H9 (cell line): ENCODE measurements at regions not wholly inside any gene's neighbourhood (a gene's known extent, or its start where the extent isn't known, plus 50 kb on each side); places are given as distances from the start of the nearest gene placed in this dataset.

Source experiments
- DNase-seq: peaks from one replicate; pipeline ENCODE4 v3.0.0-alpha.2; 2017
- H2AFZ ChIP-seq: one replicate; pipeline ENCODE4 v1.6.1; 2013; ENCODE audit warnings: mild to moderate bottlenecking, low read length, control low read depth, moderate library complexity
- H2AK5ac ChIP-seq: 2 replicates; pipeline ENCODE4 v1.6.1; 2013; ENCODE audit warnings: low read length, control low read depth, mixed read lengths; ENCODE audit not compliant: insufficient read length
- H2BK120ac ChIP-seq: one replicate; pipeline ENCODE4 v1.6.1; 2013; ENCODE audit warnings: low read depth, mild to moderate bottlenecking, low read length, control low read depth, inconsistent platforms; ENCODE audit not compliant: poor library complexity, severe bottlenecking
- H2BK12ac ChIP-seq: 2 replicates; pipeline ENCODE4 v1.6.1; 2013; ENCODE audit warnings: low read length, control low read depth, mixed read lengths, low read depth; ENCODE audit not compliant: insufficient read length
- H2BK15ac ChIP-seq: 2 replicates; pipeline ENCODE4 v1.6.1; 2013; ENCODE audit warnings: low read depth, low read length, control low read depth
- H2BK20ac ChIP-seq: one replicate; pipeline ENCODE4 v1.6.1; 2013; ENCODE audit warnings: low read depth, mild to moderate bottlenecking, low read length, control low read depth, inconsistent platforms; ENCODE audit not compliant: poor library complexity, severe bottlenecking
- H2BK5ac ChIP-seq: 2 replicates; pipeline ENCODE4 v1.6.1; 2013; ENCODE audit warnings: low read length, control low read depth, mixed read lengths; ENCODE audit not compliant: insufficient read length
- H3K14ac ChIP-seq: 2 replicates; pipeline ENCODE4 v1.6.1; 2013; ENCODE audit warnings: low read length, control low read depth; ENCODE audit not compliant: insufficient read depth
- H3K18ac ChIP-seq: 2 replicates; pipeline ENCODE4 v1.6.1; 2013; ENCODE audit warnings: low read depth, mild to moderate bottlenecking, mixed read lengths, low read length, control low read depth; ENCODE audit not compliant: insufficient read length
- H3K23ac ChIP-seq: 2 replicates; pipeline ENCODE4 v1.6.1; 2013; ENCODE audit warnings: low read length, control low read depth, mixed read lengths, low read depth; ENCODE audit not compliant: insufficient read length
- H3K23me2 ChIP-seq: 2 replicates; pipeline ENCODE4 v1.6.1; 2013; ENCODE audit warnings: low read depth, mild to moderate bottlenecking, mixed read lengths, low read length, control low read depth; ENCODE audit not compliant: insufficient read length, poor library complexity, severe bottlenecking
- H3K27ac ChIP-seq: 2 replicates; pipeline ENCODE4 v1.5.1; 2013; ENCODE audit warnings: low read length, control low read depth, mixed read lengths, low read depth; ENCODE audit not compliant: insufficient read length
- H3K27me3 ChIP-seq: 2 replicates; pipeline ENCODE4 v1.6.1; 2013; ENCODE audit warnings: low read length, control low read depth, inconsistent platforms; ENCODE audit not compliant: insufficient read depth
- H3K4ac ChIP-seq: 2 replicates; pipeline ENCODE4 v1.6.1; 2013; ENCODE audit warnings: low read depth, mild to moderate bottlenecking, control low read depth, inconsistent platforms, low read length, moderate library complexity
- H3K4me1 ChIP-seq: 2 replicates; pipeline ENCODE4 v1.6.1; 2013; ENCODE audit warnings: low read length, control low read depth, inconsistent platforms; ENCODE audit not compliant: insufficient read depth
- H3K4me2 ChIP-seq: 2 replicates; pipeline ENCODE4 v1.6.1; 2013; ENCODE audit warnings: low read length, control low read depth, mixed read lengths; ENCODE audit not compliant: insufficient read length, insufficient read depth
- H3K56ac ChIP-seq: 2 replicates; pipeline ENCODE4 v1.6.1; 2013; ENCODE audit warnings: low read depth, mild to moderate bottlenecking, mixed read lengths, low read length, control low read depth; ENCODE audit not compliant: insufficient read length
- H3K79me1 ChIP-seq: 2 replicates; pipeline ENCODE4 v1.6.1; 2013; ENCODE audit warnings: low read depth, mild to moderate bottlenecking, moderate library complexity, low read length, control low read depth, inconsistent platforms; ENCODE audit not compliant: insufficient read depth, poor library complexity, severe bottlenecking
- H3K79me2 ChIP-seq: 2 replicates; pipeline ENCODE4 v1.6.1; 2013; ENCODE audit warnings: low read length, control low read depth, inconsistent platforms; ENCODE audit not compliant: insufficient read depth
- H3K9ac ChIP-seq: 2 replicates; pipeline ENCODE4 v1.6.1; 2013; ENCODE audit warnings: low read length, control low read depth, mixed read lengths; ENCODE audit not compliant: insufficient read length; ENCODE audit errors: extremely low read depth
- H3K9me3 ChIP-seq: one replicate; pipeline ENCODE4 v1.6.1; 2013; ENCODE audit warnings: low read depth, low read length, inconsistent platforms; ENCODE audit not compliant: control insufficient read depth
- H3T11ph ChIP-seq: one replicate; pipeline ENCODE4 v1.6.1; 2013; ENCODE audit warnings: mild to moderate bottlenecking, low read length, control low read depth, inconsistent platforms
- H4K20me1 ChIP-seq: one replicate; pipeline ENCODE4 v1.6.1; 2013; ENCODE audit not compliant: control insufficient read depth, insufficient read length, insufficient read depth
- H4K5ac ChIP-seq: 2 replicates; pipeline ENCODE4 v1.6.1; 2013; ENCODE audit warnings: low read depth, mild to moderate bottlenecking, mixed read lengths, low read length, control low read depth; ENCODE audit not compliant: insufficient read length
- H4K8ac ChIP-seq: replicated peaks from 2 replicates; pipeline ENCODE4 v1.6.1; 2013; ENCODE audit warnings: low read length, control low read depth, mixed read lengths, low read depth; ENCODE audit not compliant: insufficient read length
- H4K91ac ChIP-seq: 2 replicates; pipeline ENCODE4 v1.6.1; 2013; ENCODE audit warnings: low read depth, mild to moderate bottlenecking, moderate library complexity, mixed read lengths, low read length, control low read depth; ENCODE audit not compliant: insufficient read length
- H3K27ac Mint-ChIP-seq, 3 experiments: 2 replicates in 2 of 3; 3 replicates in 1 of 3; pipeline ENCODE4 v1.8.0; 2020 to 2021; ENCODE audit warnings: mixed read lengths in 3 of 3, mild to moderate bottlenecking in 1 of 3, moderate library complexity in 1 of 3
- H3K27me3 Mint-ChIP-seq: 2 replicates; pipeline ENCODE4 v1.8.0; 2021; ENCODE audit warnings: low read depth, mild to moderate bottlenecking, moderate library complexity, mixed read lengths
- H3K36me3 Mint-ChIP-seq, 3 experiments: 2 replicates in 2 of 3; 3 replicates in 1 of 3; pipeline ENCODE4 v1.8.0; 2020 to 2021; ENCODE audit warnings: low read depth in 3 of 3, mixed read lengths in 3 of 3; ENCODE audit not compliant: insufficient read depth in 1 of 3
- H3K4me1 Mint-ChIP-seq, 2 experiments: 2 replicates each; pipeline ENCODE4 v1.8.0; 2020; ENCODE audit warnings: mixed read lengths in 2 of 2
- H3K4me3 Mint-ChIP-seq, 2 experiments: 2 replicates in 1 of 2; 3 replicates in 1 of 2; pipeline ENCODE4 v1.8.0; 2020 to 2021; ENCODE audit warnings: mild to moderate bottlenecking in 2 of 2, mixed read lengths in 2 of 2, moderate library complexity in 1 of 2
- H3K9me3 Mint-ChIP-seq, 2 experiments: 2 replicates in 1 of 2; 3 replicates in 1 of 2; pipeline ENCODE4 v1.8.0; 2020; ENCODE audit warnings: mild to moderate bottlenecking in 2 of 2, mixed read lengths in 2 of 2, moderate library complexity in 1 of 2
- WGBS: extraction: QIAGEN DNeasy Blood & Tissue Kit; methylation state at CpG from one replicate; pipeline ENCODE4 v1.1.7; 2013; ENCODE audit warnings: missing lambda C conversion rate, low lambda C conversion rate, mixed read lengths; ENCODE audit not compliant: insufficient read length; ENCODE audit errors: extremely low coverage; 5-methylcytosine and 5-hydroxymethylcytosine counted together
- TF ChIP-seq, protein P1 (sequence below): fragments of 200-600 bp; sonication (generic); conservative IDR thresholded peaks from 3 replicates; pipeline ENCODE4 v1.8.0; 2021; ENCODE audit warnings: antibody characterized with exemption, mild to moderate bottlenecking

DNA sequence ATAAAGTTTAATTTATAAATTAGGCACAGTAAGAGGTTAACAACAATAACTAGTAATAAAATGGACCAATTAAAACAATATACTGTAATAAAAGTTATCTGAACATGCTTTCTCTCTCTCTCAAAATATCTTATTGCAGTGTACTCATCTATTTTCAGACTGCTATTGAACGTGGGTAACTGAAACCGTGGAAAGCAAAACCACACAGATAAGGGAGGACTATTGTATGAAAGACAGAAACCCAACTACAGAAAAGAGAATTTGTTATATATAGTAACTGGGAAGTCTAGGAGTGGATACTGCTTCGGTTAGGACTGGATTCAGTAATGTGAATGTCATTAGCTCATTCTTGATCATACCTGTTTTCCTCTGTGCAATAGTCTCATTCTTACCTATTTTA is 119.3 kb upstream of the DAZL start:
- H3K14ac ChIP-seq, result no peak overlapping the region
- no peaks in the 10 kb centered on the region for H3K79me2 ChIP-seq
- Mint-ChIP-seq H3K27me3 (no peaks in the 10 kb centered on the region), H3K4me3 (no peak overlapping the region), H3K36me3 (peaks cover 11 to 26% (median 12%) of the 10 kb centered on the region in 3 experiments), H3K27ac (peak overlapping the region in 1 of 3 experiments; percentile 76; a peak in 1 of 7 replicates), H3K4me1 (peaks cover 13 to 16% of the 10 kb centered on the region in 2 experiments), H3K9me3 (peaks cover 20 to 21% of the 10 kb centered on the region in 2 experiments)
- H2AK5ac ChIP-seq, result no peak overlapping the region
- H4K91ac ChIP-seq, result no peak overlapping the region
- no peaks in the 10 kb centered on the region for H3K79me1 ChIP-seq
- peaks cover 14% of the 10 kb centered on the region for H3K9me3 ChIP-seq
- H4K20me1 ChIP-seq, result no peaks in the 10 kb centered on the region
- no peak overlapping the region for H3T11ph ChIP-seq
- no peak for DNase-seq
- TF ChIP-seq, protein P1, sequence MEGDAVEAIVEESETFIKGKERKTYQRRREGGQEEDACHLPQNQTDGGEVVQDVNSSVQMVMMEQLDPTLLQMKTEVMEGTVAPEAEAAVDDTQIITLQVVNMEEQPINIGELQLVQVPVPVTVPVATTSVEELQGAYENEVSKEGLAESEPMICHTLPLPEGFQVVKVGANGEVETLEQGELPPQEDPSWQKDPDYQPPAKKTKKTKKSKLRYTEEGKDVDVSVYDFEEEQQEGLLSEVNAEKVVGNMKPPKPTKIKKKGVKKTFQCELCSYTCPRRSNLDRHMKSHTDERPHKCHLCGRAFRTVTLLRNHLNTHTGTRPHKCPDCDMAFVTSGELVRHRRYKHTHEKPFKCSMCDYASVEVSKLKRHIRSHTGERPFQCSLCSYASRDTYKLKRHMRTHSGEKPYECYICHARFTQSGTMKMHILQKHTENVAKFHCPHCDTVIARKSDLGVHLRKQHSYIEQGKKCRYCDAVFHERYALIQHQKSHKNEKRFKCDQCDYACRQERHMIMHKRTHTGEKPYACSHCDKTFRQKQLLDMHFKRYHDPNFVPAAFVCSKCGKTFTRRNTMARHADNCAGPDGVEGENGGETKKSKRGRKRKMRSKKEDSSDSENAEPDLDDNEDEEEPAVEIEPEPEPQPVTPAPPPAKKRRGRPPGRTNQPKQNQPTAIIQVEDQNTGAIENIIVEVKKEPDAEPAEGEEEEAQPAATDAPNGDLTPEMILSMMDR, result no peak
- H2BK5ac ChIP-seq, result no peak overlapping the region
- no peak overlapping the region for H2BK120ac ChIP-seq
- H3K56ac ChIP-seq, result no peak overlapping the region
- H2BK15ac ChIP-seq, result no peak overlapping the region
- no CpG with 5 or more reads among the region's 3 CpGs for WGBS
- H2BK20ac ChIP-seq, result peak overlapping the region; percentile 13
- H3K23ac ChIP-seq, result no peak overlapping the region
- H4K8ac ChIP-seq, result no peak overlapping the region
- H3K9ac ChIP-seq, result no peak overlapping the region
- H2AFZ ChIP-seq, result no peak overlapping the region
- H3K4me1 ChIP-seq, result no peaks in the 10 kb centered on the region; the same call in 1 of the 2 replicates
- H3K27me3 ChIP-seq, result no peaks in the 10 kb centered on the region
- H3K23me2 ChIP-seq, result no peaks in the 10 kb centered on the region
- no peak overlapping the region for H4K5ac ChIP-seq
- H2BK12ac ChIP-seq, result no peak overlapping the region
- no peak overlapping the region for H3K4me2 ChIP-seq
- H3K4ac ChIP-seq, result no peak overlapping the region
- no peak overlapping the region for H3K27ac ChIP-seq
- no peak overlapping the region for H3K18ac ChIP-seq
